CD4-positive, alpha-beta T cell (primary cell): ENCODE measurements at regions not wholly inside any gene's neighbourhood (a gene's known extent, or its start where the extent isn't known, plus 50 kb on each side); places are given as distances from the start of the nearest gene placed in this dataset.

Source experiments
- ATAC-seq: fragments of 200-7000 bp; cut with Tn5 transposase; one replicate; pipeline ENCODE4 v1.10.0; 2022; ENCODE audit warnings: mild to moderate bottlenecking; ENCODE audit not compliant: poor library complexity
- CTCF ChIA-PET: fragments of 350-600 bp; sonication (Branson Sonifier 250); formaldehyde crosslinking; loops from one replicate; lab custom pipeline; 2021; ENCODE audit warnings: antibody characterized with exemption, inconsistent platforms; lab: Charles Lee
- POLR2A ChIA-PET: fragments of 350-600 bp; sonication (Branson Sonifier 250); formaldehyde crosslinking; loops from one replicate; lab custom pipeline; 2021; ENCODE audit warnings: antibody characterized with exemption, inconsistent platforms; lab: Charles Lee
- DNase-seq, 14 experiments: peaks; one replicate each; pipeline ENCODE4 v3.0.0-alpha.2; 2013 to 2020; ENCODE audit warnings: mixed read lengths in 2 of 14
- H3K27ac ChIP-seq, 2 donors: one replicate each; pipeline versions ENCODE4 v1.5.1 to v1.7.0; 2013; ENCODE audit warnings: low read length in 2 of 2, low read depth in 1 of 2, mild to moderate bottlenecking in 1 of 2
- H3K27me3 ChIP-seq, 2 experiments: 1 replicate in 1 of 2; 2 replicates in 1 of 2; pipeline versions ENCODE4 v1.6.1 to v1.7.0; 2013; ENCODE audit warnings: low read length in 2 of 2, control low read depth in 1 of 2, mild to moderate bottlenecking in 1 of 2, moderate library complexity in 1 of 2; ENCODE audit not compliant: insufficient read depth in 2 of 2, control insufficient read depth in 1 of 2
- H3K36me3 ChIP-seq: one replicate; pipeline ENCODE4 v1.6.1; 2013; ENCODE audit warnings: low read length, control low read depth; ENCODE audit not compliant: insufficient read depth
- H3K4me1 ChIP-seq: one replicate; pipeline ENCODE4 v1.6.1; 2013; ENCODE audit warnings: low read length, control low read depth; ENCODE audit not compliant: insufficient read depth
- H3K4me3 ChIP-seq: one replicate; pipeline ENCODE4 v1.5.1; 2013; ENCODE audit warnings: mild to moderate bottlenecking, low read length, moderate library complexity
- H3K9me3 ChIP-seq, 2 experiments: 1 replicate in 1 of 2; 2 replicates in 1 of 2; pipeline versions ENCODE4 v1.6.1 to v1.7.0; 2013; ENCODE audit warnings: low read length in 2 of 2, mild to moderate bottlenecking in 2 of 2, control low read depth in 1 of 2, moderate library complexity in 1 of 2; ENCODE audit not compliant: control insufficient read depth in 1 of 2, insufficient read depth in 1 of 2
- H3K27ac Mint-ChIP-seq: one replicate; pipeline ENCODE4 v1.8.0; 2020; ENCODE audit warnings: mixed read lengths
- H3K27me3 Mint-ChIP-seq: one replicate; pipeline ENCODE4 v1.8.0; 2021; ENCODE audit warnings: mixed read lengths
- H3K36me3 Mint-ChIP-seq: one replicate; pipeline ENCODE4 v1.8.0; 2021; ENCODE audit warnings: low read depth, mixed read lengths
- H3K4me1 Mint-ChIP-seq: one replicate; pipeline ENCODE4 v1.8.0; 2021; ENCODE audit warnings: low read depth, mixed read lengths
- H3K4me3 Mint-ChIP-seq: one replicate; pipeline ENCODE4 v1.8.0; 2020; ENCODE audit warnings: mild to moderate bottlenecking, mixed read lengths
- H3K9me3 Mint-ChIP-seq: one replicate; pipeline ENCODE4 v1.8.0; 2020; ENCODE audit warnings: mixed read lengths
- CTCF ChIP-seq: fragments of 200-600 bp; IDR thresholded peaks from one replicate; pipeline ENCODE4 v1.8.0; 2022; ENCODE audit warnings: antibody characterized with exemption, mild to moderate bottlenecking
- intact Hi-C, 2 experiments: fragments of 100-400 bp; cut with DNase I in 1 of 2; cut with micrococcal nuclease in 1 of 2; formaldehyde crosslinking; loops; one replicate each; pipeline versions ENCODE4 v1.15.1 to v1.9.0; 2023 to 2025; cut with DNase I, micrococcal nuclease

- no peaks in the 10 kb centered on the region for H3K4me1 Mint-ChIP-seq
- Histone ChIP-seq H3K4me3 (no peak overlapping the region), H3K36me3 (no peaks in the 10 kb centered on the region), H3K27me3 (no peaks in the 10 kb centered on the region), H3K27ac (no peak overlapping the region), H3K4me1 (no peaks in the 10 kb centered on the region), H3K9me3 (no peaks in the 10 kb centered on the region)
- no peak overlapping the region for H3K4me3 Mint-ChIP-seq
- H3K27me3 Mint-ChIP-seq, result peaks cover 5% of the 10 kb centered on the region
- DNase-seq, result no peak
- no peak overlapping the region for H3K27ac Mint-ChIP-seq
- no peak for TF ChIP-seq CTCF
- intact Hi-C loops, result no loop called here
- H3K36me3 Mint-ChIP-seq, result no peaks in the 10 kb centered on the region
- ChIA-PET CTCF (no interaction called here), POLR2A (interaction anchor here (0.6 kb wide), 1 partner anchor 43 kb away, joined by 4 read pairs; no protein-coding TSS in a partner anchor)
- no peak for ATAC-seq
- H3K9me3 Mint-ChIP-seq, result no peaks in the 10 kb centered on the region
Observed at GRCh38 chr5:58200451-58200850, 259.4 kb downstream of the PLK2 start.

GRCh38 chr5:58199087-58199486, 260.8 kb downstream of the PLK2 start:
- Histone ChIP-seq H3K36me3 (no peaks in the 10 kb centered on the region), H3K4me3 (no peak overlapping the region), H3K27me3 (no peaks in the 10 kb centered on the region), H3K9me3 (no peaks in the 10 kb centered on the region), H3K4me1 (no peaks in the 10 kb centered on the region), H3K27ac (no peak overlapping the region)
- Mint-ChIP-seq H3K27me3 (no peaks in the 10 kb centered on the region), H3K4me1 (no peaks in the 10 kb centered on the region), H3K9me3 (peaks cover 1% of the 10 kb centered on the region), H3K4me3 (no peak overlapping the region), H3K27ac (no peak overlapping the region), H3K36me3 (no peaks in the 10 kb centered on the region)
- POLR2A ChIA-PET, result no interaction called here
- no peak for TF ChIP-seq CTCF
- DNase-seq (no peak), ATAC-seq (no peak)
- CTCF ChIA-PET, result no interaction called here
- intact Hi-C loops, result no loop called here

GRCh38 chr5:58198330-58198729, 261.6 kb downstream of the PLK2 start:
- Mint-ChIP-seq H3K4me1 (no peaks in the 10 kb centered on the region), H3K9me3 (peaks cover 1% of the 10 kb centered on the region), H3K27ac (no peak overlapping the region), H3K27me3 (no peaks in the 10 kb centered on the region), H3K4me3 (no peak overlapping the region), H3K36me3 (no peaks in the 10 kb centered on the region)
- no peaks in the 10 kb centered on the region for H3K27me3 ChIP-seq
- intact Hi-C loops, result no loop called here
- no peaks in the 10 kb centered on the region for H3K4me1 ChIP-seq
- no peak overlapping the region for H3K4me3 ChIP-seq
- DNase-seq, result no peak
- ChIA-PET CTCF (no interaction called here), POLR2A (no interaction called here)
- ATAC-seq, result no peak
- no peaks in the 10 kb centered on the region for H3K36me3 ChIP-seq
- no peaks in the 10 kb centered on the region for H3K9me3 ChIP-seq
- no peak for TF ChIP-seq CTCF
- no peak overlapping the region for H3K27ac ChIP-seq
